T-cell (primary cell): ENCODE measurements at regions not wholly inside any gene's neighbourhood (a gene's known extent, or its start where the extent isn't known, plus 50 kb on each side); places are given as distances from the start of the nearest gene placed in this dataset.

Source experiments
- ATAC-seq, 4 experiments: fragments of 200-7000 bp in 3 of 4; fragments of 150-1000 bp in 1 of 4; cut with Tn5 transposase; replicated peaks in 1 of 4; 1 replicate in 3 of 4; 2 replicates in 1 of 4; pipeline ENCODE4 v1.10.0; 2021; ENCODE audit warnings: moderate library complexity in 3 of 4, mild to moderate bottlenecking in 2 of 4, moderate number of reproducible peaks in 1 of 4
- CTCF ChIA-PET, 2 donors: fragments of 300-600 bp; sonication (Branson Sonifier 250); formaldehyde crosslinking; loops; one replicate each; lab custom pipeline; 2022; ENCODE audit warnings: antibody characterized with exemption in 2 of 2; lab: Charles Lee
- POLR2A ChIA-PET, 2 donors: fragments of 300-600 bp; sonication (Branson Sonifier 250); formaldehyde crosslinking; loops; one replicate each; lab custom pipeline; 2022; ENCODE audit warnings: antibody characterized with exemption in 2 of 2; lab: Charles Lee
- DNase-seq, 35 experiments: peaks; one replicate each; pipeline versions ENCODE4 v3.0.0 to v3.0.0-alpha.2; 2013 to 2023
- H3K27ac ChIP-seq: one replicate; pipeline ENCODE4 v1.5.1; 2013; ENCODE audit warnings: low read length
- H3K27me3 ChIP-seq, 2 experiments: replicated peaks in 1 of 2; 1 replicate in 1 of 2; 2 replicates in 1 of 2; pipeline versions ENCODE4 v1.6.1 to v1.7.0; 2013; ENCODE audit warnings: low read length in 1 of 2, mixed read lengths in 1 of 2; ENCODE audit not compliant: control insufficient read depth in 2 of 2, insufficient read depth in 2 of 2; ENCODE audit errors: extremely low read depth in 1 of 2
- H3K36me3 ChIP-seq, 2 donors: 1 replicate in 1 of 2; 2 replicates in 1 of 2; pipeline versions ENCODE4 v1.6.1 to v1.7.0; 2013; ENCODE audit warnings: low read length in 1 of 2; ENCODE audit not compliant: control insufficient read depth in 2 of 2, insufficient read depth in 1 of 2; ENCODE audit errors: extremely low read depth in 1 of 2
- H3K4me1 ChIP-seq, 2 experiments: 1 replicate in 1 of 2; 2 replicates in 1 of 2; pipeline versions ENCODE4 v1.6.1 to v1.7.0; 2013; ENCODE audit warnings: low read length in 2 of 2, mixed read lengths in 1 of 2; ENCODE audit not compliant: insufficient read depth in 2 of 2, control insufficient read depth in 1 of 2; ENCODE audit errors: extremely low read depth in 1 of 2
- H3K4me3 ChIP-seq, 2 donors: 1 replicate in 1 of 2; 2 replicates in 1 of 2; pipeline versions ENCODE4 v1.5.1 to v1.7.0; 2013; ENCODE audit warnings: mild to moderate bottlenecking in 2 of 2, low read length in 1 of 2, moderate library complexity in 1 of 2; ENCODE audit not compliant: control insufficient read depth in 1 of 2; ENCODE audit errors: extremely low read depth in 1 of 2
- H3K9me3 ChIP-seq: 2 replicates; pipeline ENCODE4 v1.7.0; 2013
- H3K27ac Mint-ChIP-seq, 2 donors: one replicate each; pipeline ENCODE4 v1.8.0; 2020 to 2021; ENCODE audit warnings: mild to moderate bottlenecking in 2 of 2, mixed read lengths in 2 of 2
- H3K27me3 Mint-ChIP-seq, 2 donors: one replicate each; pipeline ENCODE4 v1.8.0; 2021 to 2022; ENCODE audit warnings: mixed read lengths in 2 of 2
- H3K36me3 Mint-ChIP-seq: one replicate; pipeline ENCODE4 v1.8.0; 2021; ENCODE audit warnings: mixed read lengths
- H3K4me1 Mint-ChIP-seq, 3 donors: one replicate each; pipeline ENCODE4 v1.8.0; 2020 to 2022; ENCODE audit warnings: mixed read lengths in 3 of 3, mild to moderate bottlenecking in 1 of 3
- H3K4me3 Mint-ChIP-seq, 3 donors: one replicate each; pipeline ENCODE4 v1.8.0; 2020 to 2022; ENCODE audit warnings: mild to moderate bottlenecking in 3 of 3, mixed read lengths in 3 of 3, moderate library complexity in 3 of 3
- H3K9me3 Mint-ChIP-seq, 3 donors: one replicate each; pipeline ENCODE4 v1.8.0; 2020 to 2022; ENCODE audit warnings: mixed read lengths in 3 of 3
- WGBS: methylation state at CpG from one replicate; pipeline ENCODE4 v1.1.5; 2013; ENCODE audit warnings: missing lambda C conversion rate; ENCODE audit not compliant: insufficient coverage; 5-methylcytosine and 5-hydroxymethylcytosine counted together

DNA sequence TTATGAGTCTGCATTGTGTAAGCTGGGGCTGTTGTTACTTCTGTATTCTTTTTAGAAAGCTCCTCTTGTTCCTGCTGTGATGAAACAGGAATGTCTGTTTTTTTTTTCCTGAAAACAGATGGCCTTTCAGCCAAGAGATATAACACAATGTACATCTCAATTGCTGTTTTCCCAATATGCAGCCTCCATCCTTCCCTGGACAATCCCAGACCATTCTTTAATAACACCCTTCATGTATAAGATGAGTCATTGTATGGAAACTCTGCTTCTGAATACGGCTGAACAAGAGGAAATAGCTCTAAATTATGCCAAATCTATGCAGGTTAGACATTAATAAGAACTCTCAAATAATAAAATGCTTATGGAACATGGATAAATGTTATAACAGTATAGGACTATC, 60.2 kb upstream of the LRRC4C start:
- no peaks in the 10 kb centered on the region for H3K4me1 ChIP-seq
- no peak overlapping the region for H3K27ac Mint-ChIP-seq
- CTCF ChIA-PET: no interaction called here
- H3K27me3 ChIP-seq: no peaks in the 10 kb centered on the region
- H3K4me1 Mint-ChIP-seq: no peaks in the 10 kb centered on the region
- H3K4me3 ChIP-seq: no peak overlapping the region
- ATAC-seq (no peak), DNase-seq (no peak)
- no peaks in the 10 kb centered on the region for H3K36me3 Mint-ChIP-seq
- no CpG with 5 or more reads among the region's 1 CpG for WGBS
- no peak overlapping the region for H3K27ac ChIP-seq
- no peak overlapping the region for H3K4me3 Mint-ChIP-seq
- H3K36me3 ChIP-seq: no peaks in the 10 kb centered on the region
- POLR2A ChIA-PET: no interaction called here
- no peaks in the 10 kb centered on the region for H3K27me3 Mint-ChIP-seq
- peaks cover 7 to 24% (median 22%) of the 10 kb centered on the region in 3 donors for H3K9me3 Mint-ChIP-seq
- no peaks in the 10 kb centered on the region for H3K9me3 ChIP-seq

- H3K4me3 Mint-ChIP-seq: no peak overlapping the region
- no peaks in the 10 kb centered on the region for H3K4me1 Mint-ChIP-seq
- H3K4me1 ChIP-seq: no peaks in the 10 kb centered on the region
- H3K27ac ChIP-seq: no peak overlapping the region
- H3K27ac Mint-ChIP-seq: no peak overlapping the region
- H3K27me3 ChIP-seq: no peaks in the 10 kb centered on the region
- no peak for DNase-seq
- ChIA-PET CTCF (no interaction called here), POLR2A (no interaction called here)
- H3K9me3 Mint-ChIP-seq: peaks cover 7 to 20% (median 17%) of the 10 kb centered on the region in 3 donors
- no peak overlapping the region for H3K4me3 ChIP-seq
- H3K36me3 Mint-ChIP-seq: no peaks in the 10 kb centered on the region
- no peak for ATAC-seq
- no peaks in the 10 kb centered on the region for H3K27me3 Mint-ChIP-seq
- no peaks in the 10 kb centered on the region for H3K9me3 ChIP-seq
- H3K36me3 ChIP-seq: no peaks in the 10 kb centered on the region
Measured at GRCh38 chr11:41522391-41522790, 62.9 kb upstream of the LRRC4C start.

- no peaks in the 10 kb centered on the region for H3K36me3 ChIP-seq
- H3K27me3 ChIP-seq: no peaks in the 10 kb centered on the region
- no peaks in the 10 kb centered on the region for H3K9me3 ChIP-seq
- no peaks in the 10 kb centered on the region for H3K36me3 Mint-ChIP-seq
- H3K27me3 Mint-ChIP-seq: no peaks in the 10 kb centered on the region
- CTCF ChIA-PET: no interaction called here
- WGBS: 29% methylated on average over 1 of the region's 2 CpGs
- no peak overlapping the region for H3K27ac ChIP-seq
- no peak overlapping the region for H3K4me3 Mint-ChIP-seq
- POLR2A ChIA-PET: no interaction called here
- H3K27ac Mint-ChIP-seq: no peak overlapping the region
- H3K4me1 ChIP-seq: no peaks in the 10 kb centered on the region
- ATAC-seq (no peak), DNase-seq (no peak)
- H3K4me3 ChIP-seq: no peak overlapping the region
- peaks cover 7 to 16% (median 13%) of the 10 kb centered on the region in 3 donors for H3K9me3 Mint-ChIP-seq
- H3K4me1 Mint-ChIP-seq: no peaks in the 10 kb centered on the region
Measured at GRCh38 chr11:41522899-41523672, 63.6 kb upstream of the LRRC4C start.

DNA sequence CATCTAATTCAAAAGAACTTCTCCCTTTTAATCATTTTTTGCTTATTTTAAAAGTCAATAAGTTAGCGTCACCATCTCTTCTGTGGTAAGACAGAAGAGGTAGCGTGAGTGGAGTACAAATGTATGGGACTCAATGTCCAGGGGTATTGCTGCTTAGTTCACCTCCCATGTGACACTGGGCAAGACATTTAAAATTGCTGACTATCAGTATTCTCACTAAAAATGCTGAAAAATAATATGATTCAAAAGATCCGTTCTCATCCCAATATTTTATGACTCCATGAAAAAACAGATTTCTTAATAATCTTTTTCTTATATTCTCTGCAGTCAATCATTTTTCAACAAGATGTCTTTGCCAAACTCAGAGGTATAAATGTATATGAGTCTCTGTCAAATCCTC, 68.1 kb upstream of the LRRC4C start:
- ATAC-seq: no peak
- Mint-ChIP-seq H3K4me3 (no peak overlapping the region), H3K27ac (no peak overlapping the region), H3K9me3 (peaks cover 13 to 19% (median 18%) of the 10 kb centered on the region in 3 donors), H3K4me1 (no peaks in the 10 kb centered on the region), H3K36me3 (no peaks in the 10 kb centered on the region), H3K27me3 (no peaks in the 10 kb centered on the region)
- ChIA-PET CTCF (no interaction called here), POLR2A (no interaction called here)
- Histone ChIP-seq H3K9me3 (no peaks in the 10 kb centered on the region), H3K4me1 (no peaks in the 10 kb centered on the region), H3K27ac (no peak overlapping the region), H3K36me3 (no peaks in the 10 kb centered on the region), H3K4me3 (no peak overlapping the region), H3K27me3 (no peaks in the 10 kb centered on the region)
- 60% methylated on average over 1 of the region's 3 CpGs for WGBS
- DNase-seq: no peak

- Histone ChIP-seq H3K36me3 (no peaks in the 10 kb centered on the region), H3K4me1 (no peaks in the 10 kb centered on the region), H3K4me3 (no peak overlapping the region), H3K27me3 (no peaks in the 10 kb centered on the region), H3K27ac (no peak overlapping the region), H3K9me3 (no peaks in the 10 kb centered on the region)
- H3K27me3 Mint-ChIP-seq: no peaks in the 10 kb centered on the region
- ATAC-seq (no peak), DNase-seq (no peak)
- no peak overlapping the region for H3K4me3 Mint-ChIP-seq
- peaks cover 18 to 25% (median 22%) of the 10 kb centered on the region in 3 donors for H3K9me3 Mint-ChIP-seq
- 92% methylated on average over 7 of the region's 7 CpGs for WGBS
- CTCF ChIA-PET: no interaction called here
- H3K27ac Mint-ChIP-seq: no peak overlapping the region
- H3K4me1 Mint-ChIP-seq: no peaks in the 10 kb centered on the region
- POLR2A ChIA-PET: no interaction called here
- H3K36me3 Mint-ChIP-seq: no peaks in the 10 kb centered on the region
Measured at GRCh38 chr11:41532413-41532812, 73.0 kb upstream of the LRRC4C start.

- H3K36me3 ChIP-seq: no peaks in the 10 kb centered on the region
- POLR2A ChIA-PET: no interaction called here
- no peak for DNase-seq
- Mint-ChIP-seq H3K4me1 (no peaks in the 10 kb centered on the region), H3K9me3 (peaks cover 22 to 32% (median 24%) of the 10 kb centered on the region in 3 donors), H3K27ac (no peak overlapping the region), H3K4me3 (no peak overlapping the region), H3K36me3 (no peaks in the 10 kb centered on the region), H3K27me3 (no peaks in the 10 kb centered on the region)
- H3K4me1 ChIP-seq: no peaks in the 10 kb centered on the region
- CTCF ChIA-PET: no interaction called here
- no peaks in the 10 kb centered on the region for H3K9me3 ChIP-seq
- no peak overlapping the region for H3K27ac ChIP-seq
- H3K27me3 ChIP-seq: no peaks in the 10 kb centered on the region
- no CpG with 5 or more reads among the region's 1 CpG for WGBS
- ATAC-seq: no peak
- H3K4me3 ChIP-seq: no peak overlapping the region
Measured at GRCh38 chr11:41533761-41534160, 74.3 kb upstream of the LRRC4C start.

- no peaks in the 10 kb centered on the region for H3K4me1 ChIP-seq
- no peak overlapping the region for H3K4me3 ChIP-seq
- H3K9me3 Mint-ChIP-seq: peaks cover 22 to 32% (median 22%) of the 10 kb centered on the region in 3 donors
- POLR2A ChIA-PET: no interaction called here
- no peaks in the 10 kb centered on the region for H3K27me3 Mint-ChIP-seq
- no peaks in the 10 kb centered on the region for H3K9me3 ChIP-seq
- CTCF ChIA-PET: no interaction called here
- H3K4me3 Mint-ChIP-seq: no peak overlapping the region
- H3K27ac ChIP-seq: no peak overlapping the region
- H3K36me3 ChIP-seq: no peaks in the 10 kb centered on the region
- H3K4me1 Mint-ChIP-seq: no peaks in the 10 kb centered on the region
- ATAC-seq (no peak), DNase-seq (no peak)
- no peak overlapping the region for H3K27ac Mint-ChIP-seq
- H3K36me3 Mint-ChIP-seq: no peaks in the 10 kb centered on the region
- 48% methylated on average over 3 of the region's 4 CpGs for WGBS
- no peaks in the 10 kb centered on the region for H3K27me3 ChIP-seq
Measured at GRCh38 chr11:41534391-41534790, 74.9 kb upstream of the LRRC4C start.
